Spleen (tissue), 11 donors: ENCODE measurements at regions not wholly inside any gene's neighbourhood (a gene's known extent, or its start where the extent isn't known, plus 50 kb on each side); places are given as distances from the start of the nearest gene placed in this dataset.

Experiments used
- DNase-seq: peaks from one replicate; pipeline ENCODE4 v3.0.0-alpha.2; 2020
- H3K27ac ChIP-seq, 8 donors: fragments of 200-600 bp; sonication (generic) in 7 of 8; 1 replicate in 4 of 8; 2 replicates in 4 of 8; pipeline versions ENCODE4 v1.5.0 to v1.8.0; 2016 to 2021; ENCODE audit warnings: inconsistent platforms in 4 of 8, mild to moderate bottlenecking in 4 of 8, moderate library complexity in 1 of 8
- H3K27me3 ChIP-seq, 7 donors: fragments of 200-600 bp; sonication (generic) in 6 of 7; replicated peaks in 1 of 7; 1 replicate in 4 of 7; 2 replicates in 3 of 7; pipeline versions ENCODE4 v1.5.0 to v1.8.0; 2016 to 2021; ENCODE audit warnings: inconsistent platforms in 3 of 7, mild to moderate bottlenecking in 1 of 7
- H3K36me3 ChIP-seq, 6 donors: fragments of 200-600 bp; sonication (generic) in 5 of 6; 1 replicate in 4 of 6; 2 replicates in 2 of 6; pipeline versions ENCODE4 v1.5.0 to v1.8.0; 2016 to 2021; ENCODE audit warnings: inconsistent platforms in 2 of 6
- H3K4me1 ChIP-seq, 6 donors: fragments of 200-600 bp; sonication (generic) in 5 of 6; 1 replicate in 3 of 6; 2 replicates in 3 of 6; pipeline versions ENCODE4 v1.5.0 to v1.8.0; 2016 to 2021; ENCODE audit warnings: inconsistent platforms in 3 of 6
- H3K4me3 ChIP-seq, 8 donors: fragments of 200-600 bp; sonication (generic) in 7 of 8; 1 replicate in 4 of 8; 2 replicates in 4 of 8; pipeline versions ENCODE4 v1.5.0 to v1.8.0; 2016 to 2021; ENCODE audit warnings: inconsistent platforms in 4 of 8, mild to moderate bottlenecking in 4 of 8, moderate library complexity in 2 of 8
- H3K9me3 ChIP-seq, 8 donors: fragments of 200-600 bp; sonication (generic) in 7 of 8; 1 replicate in 4 of 8; 2 replicates in 4 of 8; pipeline versions ENCODE4 v1.5.0 to v1.8.0; 2016 to 2021; ENCODE audit warnings: inconsistent platforms in 4 of 8
- POLR2A ChIP-seq, 3 donors: fragments of 450-650 bp; IDR thresholded peaks; one replicate each; pipeline ENCODE4 v1.5.1; 2017; ENCODE audit warnings: antibody characterized with exemption in 3 of 3, mild to moderate bottlenecking in 1 of 3
- POLR2AphosphoS5 ChIP-seq, 3 donors: sonication (generic); formaldehyde crosslinking; IDR thresholded peaks; one replicate each; pipeline ENCODE4 v1.5.1; 2017; ENCODE audit warnings: antibody characterized with exemption in 3 of 3
- WGBS, 5 donors: extraction: QIAGEN DNeasy Blood & Tissue Kit in 3 of 5; methylation state at CpG; one replicate each; pipeline versions ENCODE4 v1.1.5 to v1.1.7; 2013 to 2018; 5-methylcytosine and 5-hydroxymethylcytosine counted together
- intact Hi-C: fragments of 100-400 bp; cut with DNase I; formaldehyde crosslinking; loops from one replicate; pipeline ENCODE4 v1.15.0; 2023; ENCODE audit warnings: low total_unique reads
- TF ChIP-seq, protein P1 (sequence below), 11 experiments: fragments of 200-600 bp in 7 of 11; fragments of 450-650 bp in 4 of 11; sonication (generic) in 4 of 11; IDR thresholded peaks in 8 of 11; conservative IDR thresholded peaks in 3 of 11; 1 replicate in 7 of 11; 2 replicates in 4 of 11; pipeline versions ENCODE4 v1.4.0 to v1.8.0; 2016 to 2021; ENCODE audit warnings: antibody characterized with exemption in 11 of 11, inconsistent platforms in 4 of 11, mild to moderate bottlenecking in 1 of 11
- donor health status: healthy with polysubstance abuse.
- donor health status: DM: no; HTN: no; CAD: no; lungs with moderate emphysema.
- donor health status: DM: no; HTN: no; CAD: no.
- donor health status: Bipolar disorder and iron deficiency.
- donor health status: healthy.
- donor health status: DM: no; HTN: no; CAD: no.
- donor health status: DM: yes; HTN: yes; CAD: no.

DNA sequence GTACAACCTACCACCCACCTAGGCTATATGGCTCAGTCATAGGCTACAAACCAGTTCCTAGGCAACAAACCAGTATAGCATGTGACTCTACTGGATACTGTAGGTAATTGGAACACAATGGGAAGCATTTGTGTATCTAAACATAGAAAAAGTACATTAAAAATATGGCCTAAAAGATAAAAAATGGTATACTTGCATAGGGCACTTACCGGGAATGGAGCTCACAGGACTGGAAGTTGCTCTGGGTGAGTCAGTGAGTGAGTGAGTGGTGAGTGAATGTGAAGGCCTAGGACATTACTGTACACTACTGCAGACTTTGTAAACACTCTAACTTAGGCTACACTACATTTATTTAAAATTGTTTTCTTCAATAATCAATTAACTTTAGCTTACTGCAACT, 139.2 kb upstream of the RBPJ start:
- H3K27me3 ChIP-seq = no peaks in the 10 kb centered on the region
- TF ChIP-seq, protein P1, sequence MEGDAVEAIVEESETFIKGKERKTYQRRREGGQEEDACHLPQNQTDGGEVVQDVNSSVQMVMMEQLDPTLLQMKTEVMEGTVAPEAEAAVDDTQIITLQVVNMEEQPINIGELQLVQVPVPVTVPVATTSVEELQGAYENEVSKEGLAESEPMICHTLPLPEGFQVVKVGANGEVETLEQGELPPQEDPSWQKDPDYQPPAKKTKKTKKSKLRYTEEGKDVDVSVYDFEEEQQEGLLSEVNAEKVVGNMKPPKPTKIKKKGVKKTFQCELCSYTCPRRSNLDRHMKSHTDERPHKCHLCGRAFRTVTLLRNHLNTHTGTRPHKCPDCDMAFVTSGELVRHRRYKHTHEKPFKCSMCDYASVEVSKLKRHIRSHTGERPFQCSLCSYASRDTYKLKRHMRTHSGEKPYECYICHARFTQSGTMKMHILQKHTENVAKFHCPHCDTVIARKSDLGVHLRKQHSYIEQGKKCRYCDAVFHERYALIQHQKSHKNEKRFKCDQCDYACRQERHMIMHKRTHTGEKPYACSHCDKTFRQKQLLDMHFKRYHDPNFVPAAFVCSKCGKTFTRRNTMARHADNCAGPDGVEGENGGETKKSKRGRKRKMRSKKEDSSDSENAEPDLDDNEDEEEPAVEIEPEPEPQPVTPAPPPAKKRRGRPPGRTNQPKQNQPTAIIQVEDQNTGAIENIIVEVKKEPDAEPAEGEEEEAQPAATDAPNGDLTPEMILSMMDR (IDR thresholded peaks at IDR 0.05 in 8 of 11, conservative IDR thresholded peaks at IDR 0.05 in 3 of 11) = no peak
- TF ChIP-seq POLR2AphosphoS5 (IDR thresholded peaks at IDR 0.05) = no peak
- intact Hi-C loops = no loop called here
- H3K36me3 ChIP-seq = no peaks in the 10 kb centered on the region
- DNase-seq = no peak
- no peak overlapping the region for H3K27ac ChIP-seq
- no peaks in the 10 kb centered on the region for H3K4me1 ChIP-seq
- no peak overlapping the region for H3K4me3 ChIP-seq
- 96 to 100% (median 97%) methylated on average over 1 of the region's 1 CpG for WGBS, 5 donors
- no peaks in the 10 kb centered on the region for H3K9me3 ChIP-seq

DNA sequence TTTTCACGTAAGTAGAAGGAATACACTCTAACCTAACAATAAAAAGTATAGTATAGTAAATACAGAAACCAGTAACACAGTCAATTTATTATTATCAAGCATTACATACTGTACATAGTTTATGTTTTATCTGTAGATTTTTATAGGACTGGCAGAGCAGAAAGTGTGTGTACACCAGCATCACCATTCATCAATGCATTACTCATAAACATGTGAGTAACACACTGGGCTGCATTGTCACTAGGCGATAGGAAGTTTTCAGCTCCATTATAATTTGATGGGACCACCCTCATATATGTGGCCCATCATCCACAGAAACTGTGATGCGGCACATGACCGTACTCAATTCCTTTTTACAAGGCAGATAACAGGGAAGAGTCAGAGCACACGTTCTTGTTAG, 137.8 kb upstream of the RBPJ start:
- no peaks in the 10 kb centered on the region for H3K27me3 ChIP-seq
- no peaks in the 10 kb centered on the region for H3K4me1 ChIP-seq
- 90 to 95% (median 91%) methylated on average over 5 of the region's 5 CpGs for WGBS, 5 donors
- no peak for DNase-seq
- no peak overlapping the region for H3K27ac ChIP-seq
- TF ChIP-seq, protein P1 (IDR thresholded peaks at IDR 0.05 in 8 of 11, conservative IDR thresholded peaks at IDR 0.05 in 3 of 11) = no peak
- TF ChIP-seq POLR2AphosphoS5 (IDR thresholded peaks at IDR 0.05) = no peak
- no peak for TF ChIP-seq POLR2A (IDR thresholded peaks at IDR 0.05)
- H3K4me3 ChIP-seq = no peak overlapping the region
- intact Hi-C loops = no loop called here
- H3K36me3 ChIP-seq = no peaks in the 10 kb centered on the region
- H3K9me3 ChIP-seq = no peaks in the 10 kb centered on the region

GRCh38 chr4:26185436-26185835, 135.4 kb upstream of the RBPJ start:
- Histone ChIP-seq H3K9me3 (no peaks in the 10 kb centered on the region), H3K4me1 (no peaks in the 10 kb centered on the region), H3K27ac (no peak overlapping the region), H3K36me3 (no peaks in the 10 kb centered on the region), H3K4me3 (no peak overlapping the region), H3K27me3 (no peaks in the 10 kb centered on the region)
- no peak for DNase-seq
- 92 to 97% (median 95%) methylated on average over 7 of the region's 7 CpGs for WGBS, 5 donors
- TF ChIP-seq, protein P1 (IDR thresholded peaks at IDR 0.05 in 8 of 11, conservative IDR thresholded peaks at IDR 0.05 in 3 of 11) = no peak
- TF ChIP-seq POLR2AphosphoS5 (IDR thresholded peaks at IDR 0.05) (no peak), POLR2A (IDR thresholded peaks at IDR 0.05) (no peak)
- intact Hi-C loops = no loop called here

DNA sequence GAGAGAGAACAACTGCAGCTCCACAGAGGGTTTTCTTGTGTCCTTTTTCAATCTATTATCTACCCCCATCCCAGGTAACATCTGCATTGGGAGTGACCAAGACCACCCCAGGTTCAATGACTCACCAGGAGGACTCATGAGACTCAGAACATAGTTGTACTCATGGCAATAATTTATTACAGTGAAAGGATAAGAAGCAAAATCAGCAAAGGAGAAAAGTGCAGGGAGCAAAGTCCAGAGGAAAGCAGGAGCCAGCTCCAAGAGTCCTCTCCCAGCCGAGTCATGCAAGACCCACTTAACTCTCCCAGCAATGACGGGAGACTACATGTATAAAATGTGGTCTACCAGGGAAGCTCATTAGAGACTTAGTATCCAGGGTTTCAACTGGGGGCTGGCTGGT, 129.5 kb upstream of the RBPJ start:
- no peak for DNase-seq
- intact Hi-C loops = no loop called here
- H3K27me3 ChIP-seq = no peaks in the 10 kb centered on the region
- H3K4me3 ChIP-seq = no peak overlapping the region
- H3K4me1 ChIP-seq = peaks cover 0 to 4% (median 0%) of the 10 kb centered on the region in 6 donors
- TF ChIP-seq POLR2AphosphoS5 (IDR thresholded peaks at IDR 0.05) = no peak
- H3K27ac ChIP-seq = no peak overlapping the region
- WGBS, 5 donors = 80 to 98% (median 85%) methylated on average over 2 of the region's 2 CpGs
- H3K36me3 ChIP-seq = no peaks in the 10 kb centered on the region
- H3K9me3 ChIP-seq = no peaks in the 10 kb centered on the region
